Activated naive CD8-positive, alpha-beta T cell treated with anti-CD3 and anti-CD28 coated beads for 36 hours (primary cell): ENCODE measurements at regions not wholly inside any gene's neighbourhood (a gene's known extent, or its start where the extent isn't known, plus 50 kb on each side); places are given as distances from the start of the nearest gene placed in this dataset.

Experiments
- DNase-seq: peaks from one replicate; pipeline ENCODE4 v3.0.0; 2021
- H3K27ac Mint-ChIP-seq: one replicate; pipeline ENCODE4 v1.8.0; 2022; ENCODE audit warnings: mild to moderate bottlenecking, moderate library complexity, mixed read lengths
- H3K27me3 Mint-ChIP-seq: one replicate; pipeline ENCODE4 v1.8.0; 2022; ENCODE audit warnings: mild to moderate bottlenecking, mixed read lengths
- H3K36me3 Mint-ChIP-seq: one replicate; pipeline ENCODE4 v1.8.0; 2021; ENCODE audit warnings: mild to moderate bottlenecking, mixed read lengths
- H3K4me1 Mint-ChIP-seq: one replicate; pipeline ENCODE4 v1.8.0; 2021; ENCODE audit warnings: mixed read lengths
- H3K4me3 Mint-ChIP-seq: one replicate; pipeline ENCODE4 v1.8.0; 2022; ENCODE audit warnings: mild to moderate bottlenecking, moderate library complexity, mixed read lengths
- H3K9me3 Mint-ChIP-seq: one replicate; pipeline ENCODE4 v1.8.0; 2022; ENCODE audit warnings: mixed read lengths

- DNase-seq, result no peak
- H3K9me3 Mint-ChIP-seq, result no peaks in the 10 kb centered on the region
- no peak overlapping the region for H3K27ac Mint-ChIP-seq
- H3K27me3 Mint-ChIP-seq, result no peaks in the 10 kb centered on the region
- H3K4me1 Mint-ChIP-seq, result no peaks in the 10 kb centered on the region
- no peaks in the 10 kb centered on the region for H3K36me3 Mint-ChIP-seq
- H3K4me3 Mint-ChIP-seq, result no peak overlapping the region
Measured at GRCh38 chr12:60391791-60392190, 796.0 kb downstream of the SLC16A7 start.

- DNase-seq, result no peak
- Mint-ChIP-seq H3K27me3 (no peaks in the 10 kb centered on the region), H3K27ac (no peak overlapping the region), H3K4me1 (no peaks in the 10 kb centered on the region), H3K9me3 (no peaks in the 10 kb centered on the region), H3K4me3 (no peak overlapping the region), H3K36me3 (no peaks in the 10 kb centered on the region)
Measured at GRCh38 chr12:60393093-60393492, 797.3 kb downstream of the SLC16A7 start.

GRCh38 chr12:60394665-60395064 lies 798.8 kb downstream of the SLC16A7 start:
- H3K4me1 Mint-ChIP-seq, result no peaks in the 10 kb centered on the region
- DNase-seq, result no peak
- no peak overlapping the region for H3K27ac Mint-ChIP-seq

GRCh38 chr12:60398547-60398946 lies 802.7 kb downstream of the SLC16A7 start:
- Mint-ChIP-seq H3K9me3 (no peaks in the 10 kb centered on the region), H3K27ac (no peak overlapping the region), H3K36me3 (no peaks in the 10 kb centered on the region), H3K4me3 (no peak overlapping the region), H3K27me3 (no peaks in the 10 kb centered on the region), H3K4me1 (no peaks in the 10 kb centered on the region)
- no peak for DNase-seq

More at GRCh38 chr12:60394665-60395064, 798.8 kb downstream of the SLC16A7 start:
- H3K27me3 Mint-ChIP-seq, result no peaks in the 10 kb centered on the region
- no peaks in the 10 kb centered on the region for H3K36me3 Mint-ChIP-seq
- H3K9me3 Mint-ChIP-seq, result no peaks in the 10 kb centered on the region
- H3K4me3 Mint-ChIP-seq, result no peak overlapping the region

- no peak overlapping the region for H3K27ac Mint-ChIP-seq
- H3K4me3 Mint-ChIP-seq, result no peak overlapping the region
- no peak for DNase-seq
- no peaks in the 10 kb centered on the region for H3K27me3 Mint-ChIP-seq
- H3K9me3 Mint-ChIP-seq, result no peaks in the 10 kb centered on the region
- no peaks in the 10 kb centered on the region for H3K4me1 Mint-ChIP-seq
- no peaks in the 10 kb centered on the region for H3K36me3 Mint-ChIP-seq
Measured at GRCh38 chr12:60399064-60399463, 803.2 kb downstream of the SLC16A7 start.

- Mint-ChIP-seq H3K4me1 (no peaks in the 10 kb centered on the region), H3K36me3 (no peaks in the 10 kb centered on the region), H3K27ac (no peak overlapping the region), H3K9me3 (no peaks in the 10 kb centered on the region), H3K27me3 (no peaks in the 10 kb centered on the region), H3K4me3 (no peak overlapping the region)
- DNase-seq, result no peak
Measured at GRCh38 chr12:60402996-60403395, 807.2 kb downstream of the SLC16A7 start.

GRCh38 chr12:60415351-60415750 lies 819.5 kb downstream of the SLC16A7 start:
- no peaks in the 10 kb centered on the region for H3K36me3 Mint-ChIP-seq
- H3K4me1 Mint-ChIP-seq, result no peaks in the 10 kb centered on the region

GRCh38 chr12:60419986-60420385 lies 824.2 kb downstream of the SLC16A7 start:
- H3K27me3 Mint-ChIP-seq, result no peaks in the 10 kb centered on the region
- H3K4me1 Mint-ChIP-seq, result no peaks in the 10 kb centered on the region
- no peak overlapping the region for H3K27ac Mint-ChIP-seq
- H3K9me3 Mint-ChIP-seq, result peaks cover 9% of the 10 kb centered on the region
- DNase-seq, result no peak
- H3K36me3 Mint-ChIP-seq, result no peaks in the 10 kb centered on the region
- no peak overlapping the region for H3K4me3 Mint-ChIP-seq

More at GRCh38 chr12:60415351-60415750, 819.5 kb downstream of the SLC16A7 start:
- Mint-ChIP-seq H3K27me3 (no peaks in the 10 kb centered on the region), H3K9me3 (peaks cover 7% of the 10 kb centered on the region), H3K4me3 (no peak overlapping the region), H3K27ac (no peak overlapping the region)
- DNase-seq, result no peak

- H3K9me3 Mint-ChIP-seq, result peaks cover 3% of the 10 kb centered on the region
Measured at GRCh38 chr12:60421741-60422140, 825.9 kb downstream of the SLC16A7 start.

GRCh38 chr12:60437297-60437696 lies 841.5 kb downstream of the SLC16A7 start:
- H3K9me3 Mint-ChIP-seq, result peaks cover 7% of the 10 kb centered on the region
- H3K27me3 Mint-ChIP-seq, result no peaks in the 10 kb centered on the region
- H3K4me1 Mint-ChIP-seq, result no peaks in the 10 kb centered on the region
- no peak overlapping the region for H3K4me3 Mint-ChIP-seq
- no peak overlapping the region for H3K27ac Mint-ChIP-seq
- DNase-seq, result no peak
- no peaks in the 10 kb centered on the region for H3K36me3 Mint-ChIP-seq

More at GRCh38 chr12:60421741-60422140, 825.9 kb downstream of the SLC16A7 start:
- Mint-ChIP-seq H3K27me3 (no peaks in the 10 kb centered on the region), H3K27ac (no peak overlapping the region), H3K4me3 (no peak overlapping the region), H3K4me1 (no peaks in the 10 kb centered on the region), H3K36me3 (no peaks in the 10 kb centered on the region)
- no peak for DNase-seq

GRCh38 chr12:60441577-60441976 lies 845.7 kb downstream of the SLC16A7 start:
- no peak for DNase-seq
- peaks cover 10% of the 10 kb centered on the region for H3K9me3 Mint-ChIP-seq
- H3K36me3 Mint-ChIP-seq, result no peaks in the 10 kb centered on the region
- H3K4me3 Mint-ChIP-seq, result no peak overlapping the region
- no peak overlapping the region for H3K27ac Mint-ChIP-seq
- H3K4me1 Mint-ChIP-seq, result no peaks in the 10 kb centered on the region
- no peaks in the 10 kb centered on the region for H3K27me3 Mint-ChIP-seq

- no peak overlapping the region for H3K27ac Mint-ChIP-seq
- no peaks in the 10 kb centered on the region for H3K27me3 Mint-ChIP-seq
- H3K9me3 Mint-ChIP-seq, result no peaks in the 10 kb centered on the region
- no peaks in the 10 kb centered on the region for H3K36me3 Mint-ChIP-seq
- no peaks in the 10 kb centered on the region for H3K4me1 Mint-ChIP-seq
- no peak for DNase-seq
- H3K4me3 Mint-ChIP-seq, result no peak overlapping the region
Measured at GRCh38 chr12:60451457-60451856, 855.6 kb downstream of the SLC16A7 start.

- no peaks in the 10 kb centered on the region for H3K36me3 Mint-ChIP-seq
- no peaks in the 10 kb centered on the region for H3K9me3 Mint-ChIP-seq
Measured at GRCh38 chr12:60465060-60465459, 869.2 kb downstream of the SLC16A7 start.

GRCh38 chr12:60468546-60468945 lies 872.7 kb downstream of the SLC16A7 start:
- Mint-ChIP-seq H3K27ac (no peak overlapping the region), H3K4me3 (no peak overlapping the region), H3K4me1 (no peaks in the 10 kb centered on the region), H3K9me3 (no peaks in the 10 kb centered on the region), H3K27me3 (no peaks in the 10 kb centered on the region), H3K36me3 (no peaks in the 10 kb centered on the region)
- no peak for DNase-seq

More at GRCh38 chr12:60465060-60465459, 869.2 kb downstream of the SLC16A7 start:
- Mint-ChIP-seq H3K4me3 (no peak overlapping the region), H3K27ac (no peak overlapping the region), H3K27me3 (no peaks in the 10 kb centered on the region), H3K4me1 (no peaks in the 10 kb centered on the region)
- no peak for DNase-seq

GRCh38 chr12:60475825-60476224 lies 880.0 kb downstream of the SLC16A7 start:
- no peak overlapping the region for H3K4me3 Mint-ChIP-seq
- no peak for DNase-seq
- no peak overlapping the region for H3K27ac Mint-ChIP-seq
- H3K27me3 Mint-ChIP-seq, result no peaks in the 10 kb centered on the region
- no peaks in the 10 kb centered on the region for H3K36me3 Mint-ChIP-seq
- no peaks in the 10 kb centered on the region for H3K9me3 Mint-ChIP-seq
- H3K4me1 Mint-ChIP-seq, result no peaks in the 10 kb centered on the region

- Mint-ChIP-seq H3K9me3 (peaks cover 2% of the 10 kb centered on the region), H3K36me3 (no peaks in the 10 kb centered on the region), H3K4me3 (no peak overlapping the region), H3K27me3 (no peaks in the 10 kb centered on the region), H3K4me1 (no peaks in the 10 kb centered on the region), H3K27ac (no peak overlapping the region)
- no peak for DNase-seq
Measured at GRCh38 chr12:60487284-60487683, 891.5 kb downstream of the SLC16A7 start.

GRCh38 chr12:60489071-60489470 lies 893.2 kb downstream of the SLC16A7 start:
- no peak for DNase-seq
- Mint-ChIP-seq H3K9me3 (peaks cover 2% of the 10 kb centered on the region), H3K4me1 (no peaks in the 10 kb centered on the region), H3K36me3 (no peaks in the 10 kb centered on the region), H3K27ac (no peak overlapping the region), H3K4me3 (no peak overlapping the region), H3K27me3 (no peaks in the 10 kb centered on the region)
